GM21423 (cell line): ENCODE measurements at regions not wholly inside any gene's neighbourhood (a gene's known extent, or its start where the extent isn't known, plus 50 kb on each side); places are given as distances from the start of the nearest gene placed in this dataset.

Experiments used
- ATAC-seq: cut with Tn5 transposase; IDR thresholded peaks from one replicate; pipeline ENCODE4 v1.9.1; 2021; ENCODE audit warnings: mild to moderate bottlenecking, moderate library complexity; ENCODE audit not compliant: unreplicated experiment

- no peak for ATAC-seq
Measured at GRCh38 chr18:78297048-78297447, 682.6 kb upstream of the SALL3 start.

- ATAC-seq, result no peak
Measured at GRCh38 chr18:78303519-78304191, 676.0 kb upstream of the SALL3 start.

GRCh38 chr18:78304192-78305164, 675.1 kb upstream of the SALL3 start:
- no peak for ATAC-seq

- ATAC-seq, result no peak
Measured at GRCh38 chr18:78305789-78306188, 673.8 kb upstream of the SALL3 start.

GRCh38 chr18:78309307-78309706, 670.3 kb upstream of the SALL3 start:
- ATAC-seq, result no peak

DNA sequence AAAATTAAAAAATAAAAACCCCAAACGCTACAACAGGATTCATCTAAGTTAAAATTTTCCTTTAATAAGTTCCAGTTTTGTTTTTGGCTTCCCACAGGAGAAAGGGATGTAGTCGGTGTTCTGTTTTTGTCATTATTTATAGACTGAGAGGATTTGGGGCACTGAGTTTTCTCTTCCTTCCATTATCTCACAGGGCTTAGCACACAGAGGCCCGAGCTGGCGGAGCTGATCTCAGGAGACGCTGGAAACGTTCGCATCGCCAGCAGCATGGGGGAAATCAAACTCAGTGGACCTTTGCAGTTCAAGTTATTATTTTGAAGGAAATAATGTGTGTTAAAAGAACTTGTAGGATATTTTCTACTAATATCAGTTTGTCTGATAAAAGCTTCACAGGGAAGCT, 669.7 kb upstream of the SALL3 start:
- ATAC-seq, result no peak

DNA sequence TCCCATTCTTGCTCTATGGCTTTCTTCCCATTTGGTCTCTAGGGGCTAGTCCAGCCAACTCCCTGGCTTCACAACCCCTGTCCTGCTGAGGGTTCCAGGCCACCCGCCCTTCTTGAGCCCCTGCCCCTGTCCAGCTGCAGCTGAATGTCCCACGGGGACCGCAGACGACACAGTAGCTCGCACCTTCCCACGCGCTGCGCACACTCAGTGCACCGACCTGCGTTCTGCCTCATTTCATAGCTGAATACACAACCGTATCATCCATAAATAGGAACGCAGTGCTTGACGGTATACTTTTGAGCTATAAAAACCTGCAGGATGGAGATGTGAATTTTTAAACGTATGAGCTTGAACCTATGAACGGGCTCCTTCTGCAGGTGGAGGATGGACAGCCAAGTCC, 660.4 kb upstream of the SALL3 start:
- no peak for ATAC-seq

DNA sequence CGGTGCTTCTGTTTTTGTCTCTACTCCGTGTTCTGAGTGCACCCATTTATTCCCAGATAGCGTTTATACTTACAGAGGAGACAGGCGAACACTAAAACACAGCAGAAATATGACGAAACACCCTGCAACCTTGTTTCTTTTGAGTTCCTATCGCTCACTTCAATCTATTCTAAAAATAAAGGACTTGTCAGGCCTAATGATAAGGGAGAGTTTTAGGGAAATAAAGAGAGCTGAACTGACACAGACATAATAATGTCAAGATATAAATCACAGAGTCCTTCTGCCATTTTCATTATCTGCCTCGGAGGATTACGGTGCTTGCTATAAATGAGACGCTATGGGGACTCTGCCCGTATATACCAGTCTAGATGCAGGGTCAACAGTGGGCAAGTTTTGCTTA, 659.7 kb upstream of the SALL3 start:
- no peak for ATAC-seq

GRCh38 chr18:78321402-78321801, 658.2 kb upstream of the SALL3 start:
- ATAC-seq, result no peak

DNA sequence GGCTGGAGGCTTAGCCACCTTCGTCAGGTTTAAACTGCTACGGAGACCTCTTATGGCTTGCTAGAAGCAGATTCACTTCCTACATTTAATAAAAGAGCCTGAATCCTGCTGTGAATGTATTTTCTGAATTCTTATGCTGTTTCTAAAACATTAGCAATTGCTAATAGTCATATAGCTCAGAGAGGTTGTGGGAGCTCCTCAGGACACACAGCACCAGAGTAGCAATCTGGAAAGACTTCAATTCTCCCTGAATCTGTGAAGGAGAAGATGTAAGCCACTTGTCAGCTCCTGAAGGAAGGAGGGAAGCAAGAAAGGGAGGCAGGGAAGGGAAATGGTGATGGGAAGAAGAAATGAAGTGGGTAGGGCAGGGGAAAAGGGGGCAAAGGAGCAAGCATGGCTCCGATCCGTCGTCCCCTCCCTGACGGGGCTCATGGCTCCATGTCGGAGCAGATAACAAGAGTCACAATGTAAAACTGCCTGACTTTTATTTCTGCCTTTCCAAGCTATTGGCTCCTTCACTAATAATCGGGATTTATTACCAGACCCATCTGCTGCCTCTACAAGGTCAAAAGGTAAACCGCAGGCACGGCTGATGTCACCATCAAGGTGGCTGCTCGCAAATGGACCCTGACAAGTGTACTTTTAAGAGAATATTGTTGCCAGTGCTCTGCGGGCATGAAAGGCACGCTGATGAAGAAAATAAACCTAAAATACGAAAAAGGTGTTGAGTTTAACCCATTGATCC, 656.0 kb upstream of the SALL3 start:
- no peak for ATAC-seq

DNA sequence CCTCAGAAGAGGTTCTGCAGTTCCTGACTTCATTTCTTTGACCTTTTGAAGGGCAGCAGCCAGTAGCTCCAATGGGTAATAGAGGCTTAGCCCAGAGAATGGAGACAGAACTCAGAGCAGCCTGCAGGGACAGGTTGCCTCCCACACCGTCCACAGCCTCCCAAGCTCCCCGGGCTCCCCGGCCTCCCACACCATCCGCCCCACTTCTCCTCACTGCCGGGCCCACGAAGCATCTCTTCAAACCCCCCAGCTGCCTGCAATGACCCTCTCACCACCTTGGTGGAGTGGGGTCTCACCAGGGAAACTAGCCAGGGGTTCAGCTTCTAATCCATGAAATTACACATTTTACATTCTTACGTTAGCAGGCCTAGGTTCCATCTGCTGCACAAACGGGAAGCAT, 652.0 kb upstream of the SALL3 start:
- no peak for ATAC-seq

- ATAC-seq, result no peak
Measured at GRCh38 chr18:78330766-78331165, 648.9 kb upstream of the SALL3 start.

- ATAC-seq, result no peak
Measured at GRCh38 chr18:78352910-78353309, 626.7 kb upstream of the SALL3 start.

- ATAC-seq, result no peak
Measured at GRCh38 chr18:78362198-78362597, 617.4 kb upstream of the SALL3 start.

DNA sequence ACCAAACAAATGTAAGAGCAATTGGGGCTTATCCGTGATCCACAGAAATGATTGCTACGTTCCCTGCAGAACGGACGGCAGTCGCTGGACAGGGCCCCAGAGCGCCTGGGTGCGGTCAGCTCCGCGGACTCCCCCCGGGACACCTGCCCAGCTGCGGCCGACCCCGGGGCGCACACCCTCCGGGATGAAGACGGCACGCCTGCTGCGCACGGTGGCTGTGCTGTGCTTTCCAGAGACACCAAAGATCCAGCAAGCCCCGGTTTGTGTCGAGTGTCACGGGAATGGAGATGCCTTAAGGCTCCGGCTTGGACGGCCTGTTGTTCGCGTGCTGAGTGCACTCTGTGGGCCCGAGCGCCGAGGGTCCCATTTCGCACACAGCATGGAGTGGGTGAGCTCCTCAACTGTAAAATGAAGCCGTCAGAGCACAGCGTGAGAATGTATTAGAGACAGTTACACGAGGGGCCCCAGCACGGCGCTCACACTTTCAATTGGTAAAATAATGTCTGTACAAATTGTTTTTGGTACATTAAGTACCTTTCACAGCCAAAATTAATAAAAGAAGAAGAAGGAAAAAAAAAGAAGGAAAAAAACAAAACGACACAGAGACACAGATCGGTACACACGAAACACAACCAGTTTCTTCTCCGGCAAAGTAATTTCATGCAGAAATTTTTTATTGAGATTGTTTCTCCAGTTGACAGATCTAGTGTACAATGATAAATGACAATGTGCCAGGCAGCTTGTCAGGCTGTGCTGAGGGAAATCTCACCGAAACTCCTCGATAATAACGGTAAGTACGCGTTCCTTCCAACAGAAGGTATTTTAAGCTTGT, 615.8 kb upstream of the SALL3 start:
- ATAC-seq, result no peak

DNA sequence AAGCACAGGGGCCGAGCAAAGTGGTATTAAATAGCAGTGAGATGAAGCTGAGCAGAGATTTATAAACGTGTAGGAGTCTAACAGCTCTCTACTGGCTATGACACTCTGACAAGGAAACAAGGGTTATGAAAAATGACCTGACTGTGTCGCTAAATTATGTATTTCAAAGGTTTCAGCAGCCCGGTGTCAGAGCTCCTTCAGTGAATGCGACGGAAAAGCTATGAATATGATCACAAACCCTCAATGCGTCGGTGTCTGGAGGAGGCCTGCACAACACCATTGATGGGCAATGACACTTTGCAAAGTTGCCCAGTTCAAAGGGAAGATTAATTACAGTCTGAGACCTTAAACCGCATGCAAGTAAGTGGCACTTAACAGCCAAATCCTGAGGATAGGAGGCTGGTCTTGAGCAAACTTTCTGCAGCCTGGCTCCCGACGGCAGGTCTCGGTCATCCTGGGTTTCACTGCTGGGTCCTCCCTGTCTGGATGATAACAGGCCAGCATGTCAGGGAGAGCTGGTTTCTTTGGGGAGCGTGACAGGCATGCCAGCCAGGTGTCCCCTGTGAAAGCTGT, 615.1 kb upstream of the SALL3 start:
- ATAC-seq, result no peak

- ATAC-seq, result no peak
Measured at GRCh38 chr18:78367996-78368395, 611.6 kb upstream of the SALL3 start.

GRCh38 chr18:78368726-78369125, 610.9 kb upstream of the SALL3 start:
- ATAC-seq, result no peak

DNA sequence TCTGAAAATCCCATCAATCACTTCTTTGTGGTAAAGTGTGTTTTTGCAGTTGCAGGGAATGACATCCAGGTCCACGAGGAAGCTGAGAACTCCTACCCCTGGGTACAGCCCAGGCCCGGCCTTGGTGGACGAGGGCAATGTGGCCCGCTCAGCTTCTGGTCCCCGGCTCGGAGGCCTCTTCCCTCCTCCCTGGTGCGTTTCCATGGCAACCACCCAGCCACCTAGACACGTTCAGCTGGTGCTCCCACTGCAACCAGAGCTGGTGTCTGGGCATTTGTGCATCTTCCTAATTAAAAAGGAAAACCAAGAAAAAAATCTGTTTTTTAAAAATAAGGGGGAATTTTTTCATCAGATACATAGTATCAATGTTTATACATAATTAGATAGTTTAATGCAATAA, 603.6 kb upstream of the SALL3 start:
- ATAC-seq, result no peak

- no peak for ATAC-seq
Measured at GRCh38 chr18:78378403-78378802, 601.2 kb upstream of the SALL3 start.
